ENCODE measurements at regions not wholly inside any gene's neighbourhood (a gene's known extent, or its start where the extent isn't known, plus 50 kb on each side); places are given as distances from the start of the nearest gene placed in this dataset.
"Not testable (repeated sequence)": the region's sequence is repeated elsewhere in the genome, so short reads cannot be mapped to it uniquely, and the experiment has no call there.

- H3K27ac Mint-ChIP-seq (ENCODE audit: low read depth, unreplicated experiment): no peak overlapping the region
- CTCF ChIA-PET: no interaction called here
Observed at GRCh38 chr21:32925098-32925497, 100.6 kb upstream of the OLIG2 start.

GRCh38 chr21:32929633-32930038 is 96.1 kb upstream of the OLIG2 start:
- Mint-ChIP-seq H3K9me3 (ENCODE audit: unreplicated experiment) (peaks cover 8% of the 10 kb centered on the region), H3K4me1 (ENCODE audit: insufficient read depth, unreplicated experiment) (no peaks in the 10 kb centered on the region), H3K27ac (ENCODE audit: low read depth, unreplicated experiment) (no peak overlapping the region), H3K4me3 (ENCODE audit: unreplicated experiment) (no peak overlapping the region), H3K27me3 (ENCODE audit: insufficient read depth, unreplicated experiment) (peaks cover 26% of the 10 kb centered on the region), H3K36me3 (ENCODE audit: insufficient read depth, unreplicated experiment) (no peaks in the 10 kb centered on the region)
- TF ChIP-seq CTCF (IDR thresholded peaks at IDR 0.05; ENCODE audit: unreplicated experiment): no peak
- ChIA-PET POLR2A (no interaction called here), CTCF (interaction anchor here (1.8 to 3.8 kb wide), 2 partner anchors 10 to 198 kb away, joined by 10 to 21 read pairs; no protein-coding TSS in a partner anchor)
- BruUV-seq (replicated peaks): no TSS peak
- no peak for DNase-seq (ENCODE audit: unreplicated experiment)
- intact Hi-C loops (cut with micrococcal nuclease): no loop called here

More at GRCh38 chr21:32925098-32925497, 100.6 kb upstream of the OLIG2 start:
- no peak overlapping the region for H3K4me3 Mint-ChIP-seq (ENCODE audit: unreplicated experiment)
- no peaks in the 10 kb centered on the region for H3K4me1 Mint-ChIP-seq (ENCODE audit: insufficient read depth, unreplicated experiment)
- DNase-seq (ENCODE audit: unreplicated experiment): no peak
- peaks cover 12% of the 10 kb centered on the region for H3K9me3 Mint-ChIP-seq (ENCODE audit: unreplicated experiment)
- BruUV-seq (replicated peaks): no TSS peak
- no peak for TF ChIP-seq CTCF (IDR thresholded peaks at IDR 0.05; ENCODE audit: unreplicated experiment)
- no peaks in the 10 kb centered on the region for H3K36me3 Mint-ChIP-seq (ENCODE audit: insufficient read depth, unreplicated experiment)
- intact Hi-C loops (cut with micrococcal nuclease): no loop called here
- H3K27me3 Mint-ChIP-seq (ENCODE audit: insufficient read depth, unreplicated experiment): peaks cover 55% of the 10 kb centered on the region
- POLR2A ChIA-PET: no interaction called here

- ChIA-PET POLR2A (interaction anchor here (0.6 kb wide), 1 partner anchor 16 kb away, joined by 3 read pairs; no protein-coding TSS in a partner anchor), CTCF (interaction anchor here (1.0 to 3.8 kb wide), 4 partner anchors 9 to 197 kb away, joined by 3 to 21 read pairs (median 6); no protein-coding TSS in a partner anchor)
- H3K4me3 Mint-ChIP-seq (ENCODE audit: unreplicated experiment): no peak overlapping the region
- H3K27me3 Mint-ChIP-seq (ENCODE audit: insufficient read depth, unreplicated experiment): peaks cover 22% of the 10 kb centered on the region
- H3K36me3 Mint-ChIP-seq (ENCODE audit: insufficient read depth, unreplicated experiment): no peaks in the 10 kb centered on the region
- TF ChIP-seq CTCF (IDR thresholded peaks at IDR 0.05; ENCODE audit: unreplicated experiment): no peak
- no TSS peak for BruUV-seq (replicated peaks)
- DNase-seq (ENCODE audit: unreplicated experiment): no peak
- H3K4me1 Mint-ChIP-seq (ENCODE audit: insufficient read depth, unreplicated experiment): no peaks in the 10 kb centered on the region
- no peak overlapping the region for H3K27ac Mint-ChIP-seq (ENCODE audit: low read depth, unreplicated experiment)
- intact Hi-C loops (cut with micrococcal nuclease): no loop called here
- H3K9me3 Mint-ChIP-seq (ENCODE audit: unreplicated experiment): no peaks in the 10 kb centered on the region
Observed at GRCh38 chr21:32930673-32931072, 95.1 kb upstream of the OLIG2 start.

GRCh38 chr21:32934068-32934467 is 91.7 kb upstream of the OLIG2 start:
- H3K4me3 Mint-ChIP-seq (ENCODE audit: unreplicated experiment); DNase-seq (ENCODE audit: unreplicated experiment); H3K4me1 Mint-ChIP-seq (ENCODE audit: insufficient read depth, unreplicated experiment); intact Hi-C loops (cut with micrococcal nuclease); H3K27ac Mint-ChIP-seq (ENCODE audit: low read depth, unreplicated experiment); BruUV-seq (replicated peaks); H3K9me3 Mint-ChIP-seq (ENCODE audit: unreplicated experiment); POLR2A ChIA-PET; H3K36me3 Mint-ChIP-seq (ENCODE audit: insufficient read depth, unreplicated experiment): not testable (repeated sequence)
- CTCF ChIA-PET: interaction anchor here (0.7 kb wide), 1 partner anchor 1236 kb away, joined by 3 read pairs; no protein-coding TSS in a partner anchor
- peaks cover 22% of the 10 kb centered on the region for H3K27me3 Mint-ChIP-seq (ENCODE audit: insufficient read depth, unreplicated experiment)

- no peaks in the 10 kb centered on the region for H3K9me3 Mint-ChIP-seq (ENCODE audit: unreplicated experiment)
- ChIA-PET CTCF (no interaction called here), POLR2A (no interaction called here)
- TF ChIP-seq CTCF (IDR thresholded peaks at IDR 0.05; ENCODE audit: unreplicated experiment): no peak
- BruUV-seq (replicated peaks): no TSS peak
- no peaks in the 10 kb centered on the region for H3K36me3 Mint-ChIP-seq (ENCODE audit: insufficient read depth, unreplicated experiment)
- H3K27ac Mint-ChIP-seq (ENCODE audit: low read depth, unreplicated experiment): no peak overlapping the region
- no peaks in the 10 kb centered on the region for H3K4me1 Mint-ChIP-seq (ENCODE audit: insufficient read depth, unreplicated experiment)
- H3K27me3 Mint-ChIP-seq (ENCODE audit: insufficient read depth, unreplicated experiment): peaks cover 22% of the 10 kb centered on the region
- intact Hi-C loops (cut with micrococcal nuclease): no loop called here
- H3K4me3 Mint-ChIP-seq (ENCODE audit: unreplicated experiment): no peak overlapping the region
- no peak for DNase-seq (ENCODE audit: unreplicated experiment)
Observed at GRCh38 chr21:32934829-32935228, 90.9 kb upstream of the OLIG2 start.

Data from MCF 10A (cell line).